Lower leg skin (tissue), 4 donors: ENCODE measurements at regions not wholly inside any gene's neighbourhood (a gene's known extent, or its start where the extent isn't known, plus 50 kb on each side); places are given as distances from the start of the nearest gene placed in this dataset.

Experiments used
- DNase-seq, 2 donors: peaks; one replicate each; pipeline ENCODE4 v3.0.0-alpha.2; 2019; ENCODE audit warnings: low spot score in 2 of 2
- H3K4me3 ChIP-seq: fragments of 200-600 bp; sonication (generic); 2 replicates; pipeline ENCODE4 v1.5.1; 2017; ENCODE audit warnings: mild to moderate bottlenecking, low read depth; ENCODE audit not compliant: poor library complexity, severe bottlenecking
- CTCF ChIP-seq, 3 donors: fragments of 450-650 bp; IDR thresholded peaks; one replicate each; pipeline ENCODE4 v1.5.1; 2016; ENCODE audit warnings: antibody characterized with exemption in 3 of 3, mild to moderate bottlenecking in 3 of 3, moderate library complexity in 2 of 3
- POLR2A ChIP-seq, 2 donors: fragments of 450-650 bp; IDR thresholded peaks; one replicate each; pipeline ENCODE4 v1.6.1; 2016 to 2017; ENCODE audit warnings: antibody characterized with exemption in 2 of 2, mild to moderate bottlenecking in 1 of 2, moderate library complexity in 1 of 2
- WGBS, 2 donors: methylation state at CpG; one replicate each; pipeline ENCODE4 v1.1.5; 2018; 5-methylcytosine and 5-hydroxymethylcytosine counted together
- intact Hi-C: fragments of 100-400 bp; cut with DNase I; formaldehyde crosslinking; loops from one replicate; pipeline ENCODE4 v1.15.0; 2023; ENCODE audit warnings: low total_unique reads

DNA sequence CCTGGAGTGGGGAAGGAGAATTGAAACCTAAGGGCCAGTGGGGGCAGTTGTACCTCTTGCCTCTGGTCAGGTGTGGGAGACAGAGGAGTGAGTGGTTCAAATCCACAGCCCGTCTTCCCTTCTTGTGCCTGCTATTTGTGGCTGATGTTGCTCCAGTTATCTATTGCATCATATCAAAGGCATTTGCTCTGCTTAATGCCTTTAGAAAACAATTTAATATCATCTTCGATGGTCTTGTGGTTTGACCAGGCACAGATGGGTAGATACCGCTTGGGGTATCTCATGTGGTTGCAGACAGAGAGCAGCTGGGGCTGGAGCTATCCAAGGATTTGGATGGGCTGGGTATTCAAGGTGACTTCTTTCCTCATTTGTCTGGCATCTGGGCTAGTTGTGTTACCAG is 376.1 kb upstream of the RBFOX1 start:
- TF ChIP-seq CTCF (IDR thresholded peaks at IDR 0.05) (no peak), POLR2A (IDR thresholded peaks at IDR 0.05) (no peak)
- intact Hi-C loops = no loop called here
- WGBS, 2 donors = 79 to 85% methylated on average over 3 of the region's 3 CpGs
- H3K4me3 ChIP-seq = no peak overlapping the region
- DNase-seq = no peak

GRCh38 chr16:6955303-6955702 is 377.3 kb upstream of the RBFOX1 start:
- DNase-seq = no peak
- TF ChIP-seq CTCF (IDR thresholded peaks at IDR 0.05) = no peak
- no peak for TF ChIP-seq POLR2A (IDR thresholded peaks at IDR 0.05)
- 65 to 70% methylated on average over 3 of the region's 3 CpGs for WGBS, 2 donors
- intact Hi-C loops = no loop called here
- no peak overlapping the region for H3K4me3 ChIP-seq

DNA sequence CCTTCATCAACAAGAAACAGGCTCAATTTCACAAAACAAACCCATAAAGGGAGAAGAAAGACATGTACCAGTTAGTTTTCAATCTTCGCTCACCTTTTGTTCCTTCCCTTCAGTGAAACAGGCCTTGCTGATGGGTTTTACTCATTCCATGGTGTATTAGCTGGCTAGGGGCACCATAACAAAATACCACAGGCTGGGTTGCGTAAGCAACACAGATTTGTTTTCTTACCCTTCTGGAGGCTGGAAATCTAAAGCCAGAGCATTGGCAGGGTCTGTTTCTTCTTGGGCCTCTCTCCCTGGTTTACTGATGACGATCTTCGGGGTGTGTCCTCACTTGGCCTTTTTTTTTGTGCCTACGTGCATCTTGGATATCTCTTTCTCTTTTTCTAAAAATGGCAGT is 383.4 kb upstream of the RBFOX1 start:
- no peak for DNase-seq
- H3K4me3 ChIP-seq = no peak overlapping the region
- 72 to 74% methylated on average over 5 of the region's 5 CpGs for WGBS, 2 donors
- intact Hi-C loops = no loop called here
- TF ChIP-seq POLR2A (IDR thresholded peaks at IDR 0.05) = no peak
- no peak for TF ChIP-seq CTCF (IDR thresholded peaks at IDR 0.05)

- TF ChIP-seq CTCF (IDR thresholded peaks at IDR 0.05) = no peak
- intact Hi-C loops = no loop called here
- DNase-seq = no peak
- 38 to 58% methylated on average over 6 of the region's 6 CpGs for WGBS, 2 donors
- H3K4me3 ChIP-seq = no peak overlapping the region
Observed at GRCh38 chr16:6947291-6947690, 385.4 kb upstream of the RBFOX1 start.

DNA sequence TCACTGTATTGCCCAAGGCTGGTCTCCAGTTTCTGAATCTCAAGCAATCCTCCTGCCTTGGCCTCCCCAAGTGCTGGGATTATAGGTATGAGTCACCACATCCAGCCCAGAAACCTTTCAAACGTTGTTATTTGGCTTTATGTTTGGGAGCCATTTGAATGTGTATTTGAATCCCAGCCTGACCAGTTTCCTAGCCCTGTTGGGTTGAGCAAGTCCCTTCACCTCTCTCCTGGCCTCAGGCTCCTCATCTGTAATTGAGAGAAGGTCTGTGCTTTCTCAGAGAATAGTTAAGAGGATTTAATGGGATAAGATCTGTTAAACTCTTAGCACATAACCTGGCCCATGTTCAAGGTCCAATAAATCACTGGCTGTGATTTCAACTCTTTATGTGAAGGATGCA is 385.8 kb upstream of the RBFOX1 start:
- WGBS, 2 donors = 28 to 46% methylated on average over 1 of the region's 1 CpG
- intact Hi-C loops = no loop called here
- no peak overlapping the region for H3K4me3 ChIP-seq
- no peak for TF ChIP-seq POLR2A (IDR thresholded peaks at IDR 0.05)
- TF ChIP-seq CTCF (IDR thresholded peaks at IDR 0.05) = no peak
- DNase-seq = no peak

DNA sequence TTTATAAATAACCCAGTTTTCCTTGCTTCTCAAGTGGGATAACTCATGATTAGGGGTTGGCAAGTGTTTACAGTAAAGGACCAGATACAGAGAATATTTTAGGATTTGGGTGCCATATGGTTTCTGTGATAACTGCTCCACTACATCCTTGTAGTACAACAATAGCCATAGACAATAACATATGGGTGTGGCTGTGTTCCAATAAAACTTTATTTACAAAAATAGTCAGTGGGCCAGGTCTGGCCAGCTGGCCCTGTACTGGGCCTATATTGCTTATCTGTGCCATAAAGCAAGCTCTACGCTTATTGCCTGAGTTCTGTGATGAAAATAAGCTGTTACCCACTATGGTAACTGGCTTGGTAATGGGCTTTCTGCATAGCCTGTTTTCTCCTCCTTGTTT is 386.5 kb upstream of the RBFOX1 start:
- intact Hi-C loops = no loop called here
- DNase-seq = no peak
- H3K4me3 ChIP-seq = no peak overlapping the region
- TF ChIP-seq CTCF (IDR thresholded peaks at IDR 0.05) (no peak), POLR2A (IDR thresholded peaks at IDR 0.05) (no peak)
- 92 to 97% methylated on average over 1 of the region's 1 CpG for WGBS, 2 donors
